Esophagus muscularis mucosa (tissue), 4 donors: ENCODE measurements at regions not wholly inside any gene's neighbourhood (a gene's known extent, or its start where the extent isn't known, plus 50 kb on each side); places are given as distances from the start of the nearest gene placed in this dataset.

Source experiments
- DNase-seq: peaks from one replicate; pipeline ENCODE4 v3.0.0-alpha.2; 2017; ENCODE audit errors: extremely low spot score
- H3K27ac ChIP-seq, 4 donors: fragments of 200-600 bp; sonication (generic); replicated peaks in 1 of 4; 1 replicate in 3 of 4; 2 replicates in 1 of 4; pipeline ENCODE4 v1.5.1; 2016 to 2019; ENCODE audit warnings: mild to moderate bottlenecking in 1 of 4
- H3K27me3 ChIP-seq, 4 donors: fragments of 200-600 bp; sonication (generic); one replicate each; pipeline versions ENCODE4 v1.5.1 to v1.6.0; 2016 to 2019
- H3K36me3 ChIP-seq, 4 donors: fragments of 200-600 bp; sonication (generic); one replicate each; pipeline ENCODE4 v1.5.1; 2016 to 2019
- H3K4me1 ChIP-seq, 4 donors: fragments of 200-600 bp; sonication (generic); one replicate each; pipeline ENCODE4 v1.5.1; 2016 to 2019
- H3K4me3 ChIP-seq, 4 donors: fragments of 200-600 bp; sonication (generic); 1 replicate in 2 of 4; 2 replicates in 2 of 4; pipeline ENCODE4 v1.5.1; 2016 to 2019; ENCODE audit warnings: mild to moderate bottlenecking in 4 of 4, moderate library complexity in 1 of 4
- H3K9me3 ChIP-seq, 4 donors: fragments of 200-600 bp; sonication (generic); 1 replicate in 3 of 4; 2 replicates in 1 of 4; pipeline ENCODE4 v1.5.1; 2016 to 2019
- EP300 ChIP-seq: sonication (generic); formaldehyde crosslinking; IDR thresholded peaks from one replicate; pipeline ENCODE4 v1.6.1; 2017; ENCODE audit warnings: antibody characterized with exemption
- POLR2A ChIP-seq: fragments of 450-650 bp; IDR thresholded peaks from one replicate; pipeline ENCODE4 v1.6.1; 2017; ENCODE audit warnings: antibody characterized with exemption, moderate library complexity, mild to moderate bottlenecking, low read depth
- POLR2AphosphoS5 ChIP-seq, 2 donors: sonication (generic); formaldehyde crosslinking; IDR thresholded peaks; one replicate each; pipeline ENCODE4 v1.6.1; 2017; ENCODE audit warnings: antibody characterized with exemption in 2 of 2
- WGBS: methylation state at CpG from one replicate; pipeline ENCODE4 v1.1.5; 2018; 5-methylcytosine and 5-hydroxymethylcytosine counted together
- intact Hi-C: fragments of 100-400 bp; cut with DNase I; formaldehyde crosslinking; loops from one replicate; pipeline ENCODE4 v1.15.1; 2023
- TF ChIP-seq, protein P1 (sequence below), 3 experiments: fragments of 200-600 bp in 2 of 3; fragments of 450-650 bp in 1 of 3; sonication (generic) in 2 of 3; IDR thresholded peaks; one replicate each; pipeline ENCODE4 v1.5.1; 2017 to 2019; ENCODE audit warnings: antibody characterized with exemption in 3 of 3, mild to moderate bottlenecking in 2 of 3, moderate library complexity in 1 of 3

GRCh38 chr15:95840004-95840403 lies 490.5 kb upstream of the NR2F2 start:
- 38% methylated on average over 4 of the region's 4 CpGs for WGBS
- TF ChIP-seq, protein P1, sequence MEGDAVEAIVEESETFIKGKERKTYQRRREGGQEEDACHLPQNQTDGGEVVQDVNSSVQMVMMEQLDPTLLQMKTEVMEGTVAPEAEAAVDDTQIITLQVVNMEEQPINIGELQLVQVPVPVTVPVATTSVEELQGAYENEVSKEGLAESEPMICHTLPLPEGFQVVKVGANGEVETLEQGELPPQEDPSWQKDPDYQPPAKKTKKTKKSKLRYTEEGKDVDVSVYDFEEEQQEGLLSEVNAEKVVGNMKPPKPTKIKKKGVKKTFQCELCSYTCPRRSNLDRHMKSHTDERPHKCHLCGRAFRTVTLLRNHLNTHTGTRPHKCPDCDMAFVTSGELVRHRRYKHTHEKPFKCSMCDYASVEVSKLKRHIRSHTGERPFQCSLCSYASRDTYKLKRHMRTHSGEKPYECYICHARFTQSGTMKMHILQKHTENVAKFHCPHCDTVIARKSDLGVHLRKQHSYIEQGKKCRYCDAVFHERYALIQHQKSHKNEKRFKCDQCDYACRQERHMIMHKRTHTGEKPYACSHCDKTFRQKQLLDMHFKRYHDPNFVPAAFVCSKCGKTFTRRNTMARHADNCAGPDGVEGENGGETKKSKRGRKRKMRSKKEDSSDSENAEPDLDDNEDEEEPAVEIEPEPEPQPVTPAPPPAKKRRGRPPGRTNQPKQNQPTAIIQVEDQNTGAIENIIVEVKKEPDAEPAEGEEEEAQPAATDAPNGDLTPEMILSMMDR (IDR thresholded peaks at IDR 0.05), result no peak
- TF ChIP-seq POLR2A (no peak), POLR2AphosphoS5 (IDR thresholded peaks at IDR 0.05) (peak in 1 of 2 donors; percentile 52), EP300 (peak; percentile 32)
- no peak for DNase-seq
- Histone ChIP-seq H3K27ac (peak overlapping the region; percentile 50 to 59 (median 54)), H3K36me3 (no peaks in the 10 kb centered on the region), H3K4me1 (peaks cover 3 to 17% (median 13%) of the 10 kb centered on the region in 4 donors), H3K4me3 (no peak overlapping the region), H3K9me3 (no peaks in the 10 kb centered on the region), H3K27me3 (no peaks in the 10 kb centered on the region)
- intact Hi-C loops, result no loop called here

- DNase-seq, result no peak
- no peaks in the 10 kb centered on the region for H3K27me3 ChIP-seq
- TF ChIP-seq, protein P1 (IDR thresholded peaks at IDR 0.05), result no peak
- TF ChIP-seq POLR2AphosphoS5 (IDR thresholded peaks at IDR 0.05), result no peak
- TF ChIP-seq POLR2A, result no peak
- no peak for TF ChIP-seq EP300
- intact Hi-C loops, result no loop called here
- H3K27ac ChIP-seq, result peak overlapping the region; percentile 50 to 59 (median 54)
- no peak overlapping the region for H3K4me3 ChIP-seq
- H3K4me1 ChIP-seq, result peaks cover 3 to 17% (median 13%) of the 10 kb centered on the region in 4 donors
- no peaks in the 10 kb centered on the region for H3K36me3 ChIP-seq
- 94% methylated on average over 6 of the region's 6 CpGs for WGBS
- no peaks in the 10 kb centered on the region for H3K9me3 ChIP-seq
Observed at GRCh38 chr15:95840855-95841254, 489.6 kb upstream of the NR2F2 start.

DNA sequence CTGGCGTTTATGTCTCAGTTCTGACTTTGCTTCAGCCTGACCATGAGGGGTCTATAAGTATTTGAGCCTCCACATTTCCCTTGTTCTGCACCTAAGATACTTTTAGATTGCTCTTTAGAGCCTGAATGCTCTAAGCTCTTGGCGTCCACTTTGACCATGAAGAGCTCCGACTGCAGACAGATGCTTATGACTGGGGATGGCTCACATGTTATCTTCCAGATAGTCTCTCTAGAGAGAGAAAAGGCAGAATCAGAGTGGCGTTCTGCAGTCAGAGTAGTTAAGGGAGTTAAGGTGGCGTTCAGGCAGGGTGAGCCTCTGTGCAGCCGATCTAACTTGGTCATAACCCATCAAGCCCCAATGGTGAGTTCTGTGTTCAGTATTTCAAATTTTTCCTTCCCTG lies 487.9 kb upstream of the NR2F2 start:
- H3K27me3 ChIP-seq, result no peaks in the 10 kb centered on the region
- H3K4me3 ChIP-seq, result no peak overlapping the region
- intact Hi-C loops, result no loop called here
- 86% methylated on average over 6 of the region's 6 CpGs for WGBS
- H3K36me3 ChIP-seq, result no peaks in the 10 kb centered on the region
- H3K9me3 ChIP-seq, result no peaks in the 10 kb centered on the region
- H3K27ac ChIP-seq, result peak overlapping the region in 2 of 4 donors; percentile 27
- H3K4me1 ChIP-seq, result peaks cover 3 to 17% (median 13%) of the 10 kb centered on the region in 4 donors
- no peak for DNase-seq
- TF ChIP-seq EP300, result no peak
- TF ChIP-seq, protein P1 (IDR thresholded peaks at IDR 0.05), result no peak
- no peak for TF ChIP-seq POLR2A
- no peak for TF ChIP-seq POLR2AphosphoS5 (IDR thresholded peaks at IDR 0.05)

DNA sequence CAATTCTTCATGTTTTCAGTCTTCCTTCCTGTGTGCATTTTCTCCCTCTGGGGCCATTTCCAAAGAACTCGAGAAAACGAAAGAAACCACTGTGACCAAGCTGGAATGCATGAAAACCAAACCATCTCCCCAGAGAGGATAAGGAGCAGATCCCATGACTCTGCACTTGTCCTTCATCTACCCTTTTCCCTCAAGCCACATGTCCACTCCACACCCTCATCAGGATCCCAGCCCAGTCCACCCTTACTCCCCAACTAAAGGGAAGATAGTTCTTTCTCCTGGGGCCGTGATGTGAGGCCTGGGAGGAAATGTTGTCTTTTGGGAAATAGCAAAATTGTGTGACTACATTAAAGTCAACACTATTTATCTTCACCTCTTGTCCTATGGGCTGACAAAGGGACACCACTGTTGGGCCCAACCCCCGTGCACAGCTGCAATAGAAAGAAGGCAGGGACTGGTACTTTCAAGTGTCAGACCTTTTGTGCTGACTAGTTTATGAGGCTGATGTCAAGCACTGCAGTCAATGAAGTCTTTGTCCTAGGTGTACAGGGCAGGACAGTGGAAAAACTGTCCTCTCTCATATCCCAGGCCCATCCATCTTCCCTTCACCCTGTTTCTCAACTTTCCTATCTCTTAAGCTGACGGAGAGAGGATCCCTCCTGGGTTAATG lies 487.1 kb upstream of the NR2F2 start:
- H3K27me3 ChIP-seq, result no peaks in the 10 kb centered on the region
- DNase-seq, result no peak
- TF ChIP-seq POLR2AphosphoS5 (IDR thresholded peaks at IDR 0.05) (no peak), POLR2A (no peak)
- H3K9me3 ChIP-seq, result no peaks in the 10 kb centered on the region
- no peak overlapping the region for H3K4me3 ChIP-seq
- peaks cover 3 to 17% (median 13%) of the 10 kb centered on the region in 4 donors for H3K4me1 ChIP-seq
- 82% methylated on average over 5 of the region's 5 CpGs for WGBS
- intact Hi-C loops, result no loop called here
- no peak overlapping the region for H3K27ac ChIP-seq
- no peaks in the 10 kb centered on the region for H3K36me3 ChIP-seq

GRCh38 chr15:95845862-95846515 lies 484.5 kb upstream of the NR2F2 start:
- H3K27ac ChIP-seq, result peak overlapping the region in 2 of 4 donors; percentile 10 to 62
- no peaks in the 10 kb centered on the region for H3K36me3 ChIP-seq
- 68% methylated on average over 13 of the region's 13 CpGs for WGBS
- H3K4me3 ChIP-seq, result no peak overlapping the region
- no peaks in the 10 kb centered on the region for H3K9me3 ChIP-seq
- DNase-seq, result no peak
- intact Hi-C loops, result no loop called here
- TF ChIP-seq POLR2AphosphoS5 (IDR thresholded peaks at IDR 0.05), result peak in 1 of 2 donors; percentile 32
- no peak for TF ChIP-seq EP300
- no peaks in the 10 kb centered on the region for H3K27me3 ChIP-seq
- peaks cover 0 to 3% (median 0%) of the 10 kb centered on the region in 4 donors for H3K4me1 ChIP-seq
